ENCODE measurements at regions not wholly inside any gene's neighbourhood (a gene's known extent, or its start where the extent isn't known, plus 50 kb on each side); places are given as distances from the start of the nearest gene placed in this dataset.

DNA sequence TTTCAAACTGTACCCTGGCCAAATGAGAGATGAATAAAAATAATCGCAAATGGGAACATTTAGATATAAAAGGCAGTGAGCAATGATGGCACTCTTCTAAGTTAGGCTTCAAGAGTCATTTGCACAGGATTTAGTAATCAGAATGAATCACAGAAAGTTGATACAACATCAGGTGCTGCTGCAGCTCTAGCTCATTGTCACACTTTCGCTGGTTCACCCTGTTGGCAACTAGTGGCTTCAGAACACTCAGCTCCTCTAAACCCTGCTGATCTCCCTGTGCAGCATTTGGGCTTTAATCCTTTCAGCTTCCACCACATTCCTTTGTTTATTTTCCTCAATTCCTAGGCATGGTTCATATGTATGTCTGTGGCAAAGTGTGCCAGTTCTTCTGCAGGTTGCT is 2071.2 kb upstream of the CDH6 start:
- H3K36me3 ChIP-seq: no peaks in the 10 kb centered on the region
- DNase-seq (ENCODE audit: low spot score): no peak
- H3K27me3 ChIP-seq: no peaks in the 10 kb centered on the region
- TF ChIP-seq CTCF (IDR thresholded peaks at IDR 0.05): no peak
- H3K4me3 ChIP-seq: no peak overlapping the region
- no peak overlapping the region for H3K27ac ChIP-seq
- H3K4me1 ChIP-seq: no peaks in the 10 kb centered on the region
- no peaks in the 10 kb centered on the region for H3K9me3 ChIP-seq

- no peak overlapping the region for H3K4me3 ChIP-seq
These were observed 2076.0 kb upstream of the CDH9 start for GRCh38 chr5:29114331-29114768.

GRCh38 chr5:29113516-29113915 is 2075.1 kb upstream of the CDH9 start:
- Histone ChIP-seq H3K4me3 (no peak overlapping the region), H3K9me3 (peaks cover 0 to 5% of the 10 kb centered on the region in 2 donors), H3K4me1 (no peaks in the 10 kb centered on the region), H3K27me3 (no peaks in the 10 kb centered on the region), H3K36me3 (no peaks in the 10 kb centered on the region), H3K27ac (no peak overlapping the region)
- TF ChIP-seq CTCF (IDR thresholded peaks at IDR 0.05): no peak
- DNase-seq (ENCODE audit: low spot score): no peak

More at GRCh38 chr5:29114331-29114768, 2076.0 kb upstream of the CDH9 start:
- H3K36me3 ChIP-seq: no peaks in the 10 kb centered on the region
- H3K27me3 ChIP-seq: no peaks in the 10 kb centered on the region
- no peak overlapping the region for H3K27ac ChIP-seq
- no peaks in the 10 kb centered on the region for H3K4me1 ChIP-seq
- H3K9me3 ChIP-seq: peaks cover 0 to 5% of the 10 kb centered on the region in 2 donors
- no peak for TF ChIP-seq CTCF (IDR thresholded peaks at IDR 0.05)
- no peak for DNase-seq (ENCODE audit: low spot score)

DNA sequence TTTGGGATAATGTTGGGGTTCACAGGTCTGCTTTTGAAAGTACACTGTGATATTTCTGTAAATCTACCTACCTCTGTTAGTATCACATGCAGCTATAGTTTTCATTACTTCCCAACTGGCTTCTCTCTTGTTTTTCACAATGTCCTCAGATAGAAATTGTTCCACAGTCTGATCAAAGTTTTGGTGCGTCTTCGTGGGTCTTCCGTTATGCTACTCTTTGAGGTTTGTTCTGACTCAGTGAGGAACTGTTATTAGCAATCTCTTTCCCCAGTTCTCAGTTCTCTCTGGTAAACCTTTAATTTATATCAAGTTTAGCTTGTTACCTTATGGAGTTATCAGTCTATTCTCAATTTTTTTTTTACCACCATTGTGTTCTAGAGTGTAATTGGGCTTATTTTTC is 2061.2 kb upstream of the CDH9 start:
- no peaks in the 10 kb centered on the region for H3K27me3 ChIP-seq
- H3K36me3 ChIP-seq: no peaks in the 10 kb centered on the region
- H3K27ac ChIP-seq: no peak overlapping the region
- no peak for DNase-seq (ENCODE audit: low spot score)
- H3K4me3 ChIP-seq: no peak overlapping the region
- H3K9me3 ChIP-seq: no peaks in the 10 kb centered on the region
- no peaks in the 10 kb centered on the region for H3K4me1 ChIP-seq
- no peak for TF ChIP-seq CTCF (IDR thresholded peaks at IDR 0.05)

DNA sequence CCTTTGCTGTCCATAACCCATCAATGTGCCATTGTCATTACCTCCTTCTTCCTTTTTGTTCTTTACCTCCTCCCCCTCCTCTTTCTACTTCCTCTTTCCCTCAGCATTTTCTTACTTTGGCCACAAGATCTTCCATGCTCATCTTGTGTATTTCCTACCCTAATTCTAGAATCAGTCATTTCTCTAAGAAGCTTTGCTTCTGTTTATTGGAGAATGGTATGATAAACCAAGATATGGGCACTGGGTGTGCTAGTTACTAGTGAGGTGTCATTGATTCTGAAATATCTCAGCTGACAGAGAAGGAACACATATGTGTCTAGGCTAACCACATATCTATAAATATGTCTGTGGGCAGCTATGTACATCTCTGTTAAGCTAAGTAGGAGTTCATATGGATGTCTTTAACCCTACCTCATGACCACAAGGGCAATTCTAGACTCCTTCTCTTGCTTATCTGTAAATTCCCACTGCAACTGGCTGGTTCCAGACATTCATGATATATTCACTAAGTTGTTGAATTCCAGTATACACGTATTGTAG is 2051.3 kb upstream of the CDH9 start:
- H3K9me3 ChIP-seq: no peaks in the 10 kb centered on the region
- H3K27ac ChIP-seq: no peak overlapping the region
- no peak overlapping the region for H3K4me3 ChIP-seq
- H3K27me3 ChIP-seq: no peaks in the 10 kb centered on the region
- DNase-seq (ENCODE audit: low spot score): no peak
- no peak for TF ChIP-seq CTCF (IDR thresholded peaks at IDR 0.05)
- no peaks in the 10 kb centered on the region for H3K4me1 ChIP-seq
- no peaks in the 10 kb centered on the region for H3K36me3 ChIP-seq

- no peaks in the 10 kb centered on the region for H3K4me1 ChIP-seq
- H3K36me3 ChIP-seq: no peaks in the 10 kb centered on the region
- no peak overlapping the region for H3K4me3 ChIP-seq
- no peak for TF ChIP-seq CTCF (IDR thresholded peaks at IDR 0.05)
- H3K27ac ChIP-seq: no peak overlapping the region
- H3K27me3 ChIP-seq: no peaks in the 10 kb centered on the region
- no peaks in the 10 kb centered on the region for H3K9me3 ChIP-seq
- no peak for DNase-seq (ENCODE audit: low spot score)
These were observed 2046.8 kb upstream of the CDH9 start for GRCh38 chr5:29085142-29085541.
